Gastroesophageal sphincter (tissue), 3 donors: ENCODE measurements at regions not wholly inside any gene's neighbourhood (a gene's known extent, or its start where the extent isn't known, plus 50 kb on each side); places are given as distances from the start of the nearest gene placed in this dataset.

Source experiments
- CTCF ChIP-seq, 4 experiments: fragments of 200-600 bp in 2 of 4; fragments of 450-650 bp in 2 of 4; sonication (generic) in 1 of 4; IDR thresholded peaks; one replicate each; pipeline ENCODE4 v1.5.1; 2017 to 2019; ENCODE audit warnings: antibody characterized with exemption in 4 of 4, mild to moderate bottlenecking in 2 of 4, moderate library complexity in 2 of 4
- EP300 ChIP-seq: sonication (generic); formaldehyde crosslinking; IDR thresholded peaks from one replicate; pipeline ENCODE4 v1.6.1; 2017; ENCODE audit warnings: antibody characterized with exemption, mild to moderate bottlenecking
- POLR2A ChIP-seq, 2 donors: fragments of 450-650 bp; IDR thresholded peaks; one replicate each; pipeline ENCODE4 v1.6.1; 2017; ENCODE audit warnings: antibody characterized with exemption in 2 of 2, mild to moderate bottlenecking in 2 of 2, moderate library complexity in 1 of 2
- POLR2AphosphoS5 ChIP-seq: sonication (generic); formaldehyde crosslinking; IDR thresholded peaks from one replicate; pipeline ENCODE4 v1.6.1; 2017; ENCODE audit warnings: antibody characterized with exemption

- TF ChIP-seq CTCF (IDR thresholded peaks at IDR 0.05), result no peak
- no peak for TF ChIP-seq POLR2A (IDR thresholded peaks at IDR 0.05)
- TF ChIP-seq EP300, result no peak
- no peak for TF ChIP-seq POLR2AphosphoS5
Observed at GRCh38 chr3:86229086-86229774, 761.7 kb downstream of the VGLL3 start.
